B cell (primary cell): ENCODE measurements at regions not wholly inside any gene's neighbourhood (a gene's known extent, or its start where the extent isn't known, plus 50 kb on each side); places are given as distances from the start of the nearest gene placed in this dataset.

Source experiments
- ATAC-seq: fragments of 200-7000 bp; cut with Tn5 transposase; one replicate; pipeline ENCODE4 v1.10.0; 2021; ENCODE audit warnings: low read depth, mild to moderate bottlenecking, moderate number of reproducible peaks, moderate library complexity
- CTCF ChIA-PET: fragments of 350-600 bp; sonication (Branson Sonifier 250); formaldehyde crosslinking; loops from one replicate; lab custom pipeline; 2021; ENCODE audit warnings: antibody characterized with exemption, inconsistent platforms; lab: Charles Lee
- POLR2A ChIA-PET: fragments of 350-600 bp; sonication (Branson Sonifier 250); formaldehyde crosslinking; loops from one replicate; lab custom pipeline; 2021; ENCODE audit warnings: antibody characterized with exemption; lab: Charles Lee
- DNase-seq: peaks from one replicate; pipeline ENCODE4 v3.0.0; 2013
- H2AFZ ChIP-seq: 2 replicates; pipeline ENCODE4 v1.6.1; 2012; ENCODE audit warnings: mild to moderate bottlenecking, low read depth, low read length; ENCODE audit not compliant: insufficient read depth, poor library complexity, severe bottlenecking
- H3K27ac ChIP-seq, 2 donors: 1 replicate in 1 of 2; 2 replicates in 1 of 2; pipeline ENCODE4 v1.5.1; 2012 to 2013; ENCODE audit warnings: low read length in 2 of 2, mild to moderate bottlenecking in 2 of 2, moderate library complexity in 1 of 2
- H3K27me3 ChIP-seq, 4 experiments: fragments of 200-600 bp in 1 of 4; sonication (generic) in 1 of 4; replicated peaks in 1 of 4; 1 replicate in 2 of 4; 2 replicates in 2 of 4; pipeline versions ENCODE4 v1.6.1 to v1.7.0; 2013 to 2016; ENCODE audit warnings: low read length in 3 of 4, mild to moderate bottlenecking in 2 of 4, mixed read lengths in 1 of 4, moderate library complexity in 1 of 4; ENCODE audit not compliant: insufficient read depth in 4 of 4, control insufficient read depth in 3 of 4; ENCODE audit errors: control extremely low read depth in 1 of 4
- H3K36me3 ChIP-seq, 2 experiments: replicated peaks in 1 of 2; 1 replicate in 1 of 2; 2 replicates in 1 of 2; pipeline versions ENCODE4 v1.6.1 to v1.7.1; 2013; ENCODE audit warnings: low read length in 1 of 2; ENCODE audit not compliant: insufficient read depth in 2 of 2, control insufficient read depth in 1 of 2; ENCODE audit errors: control extremely low read depth in 1 of 2, extremely low read depth in 1 of 2
- H3K4me1 ChIP-seq, 2 donors: fragments of 200-600 bp in 1 of 2; sonication (generic) in 1 of 2; 1 replicate in 1 of 2; 2 replicates in 1 of 2; pipeline versions ENCODE4 v1.5.1 to v1.6.1; 2013 to 2017; ENCODE audit warnings: low read length in 2 of 2; ENCODE audit not compliant: control insufficient read depth in 2 of 2, insufficient read depth in 2 of 2
- H3K4me2 ChIP-seq: replicated peaks from 2 replicates; pipeline ENCODE3; 2012; ENCODE audit warnings: mild to moderate bottlenecking, low read depth, low read length; ENCODE audit not compliant: poor library complexity, severe bottlenecking
- H3K4me3 ChIP-seq, 5 experiments: fragments of 200-600 bp in 1 of 5; sonication (generic) in 1 of 5; 1 replicate in 3 of 5; 2 replicates in 2 of 5; pipeline versions ENCODE4 v1.5.1 to v1.7.0; 2011 to 2016; ENCODE audit warnings: low read length in 4 of 5, mild to moderate bottlenecking in 4 of 5, low read depth in 2 of 5, control low read depth in 1 of 5, moderate library complexity in 1 of 5; ENCODE audit not compliant: insufficient read depth in 1 of 5; ENCODE audit errors: control extremely low read depth in 1 of 5, extremely low read depth in 1 of 5
- H3K79me2 ChIP-seq: fragments of 200-600 bp; sonication (generic); one replicate; pipeline ENCODE4 v1.6.0; 2016; ENCODE audit warnings: low read length; ENCODE audit not compliant: control insufficient read depth, insufficient read depth
- H3K9ac ChIP-seq: fragments of 200-600 bp; sonication (generic); 2 replicates; pipeline ENCODE4 v1.6.1; 2017; ENCODE audit warnings: mild to moderate bottlenecking, low read length, moderate library complexity
- H3K9me3 ChIP-seq, 3 donors: one replicate each; pipeline versions ENCODE4 v1.6.1 to v1.7.1; 2013; ENCODE audit warnings: low read length in 2 of 3; ENCODE audit not compliant: control insufficient read depth in 2 of 3, insufficient read depth in 1 of 3; ENCODE audit errors: control extremely low read depth in 1 of 3
- H4K20me1 ChIP-seq: 2 replicates; pipeline ENCODE4 v1.6.0; 2012; ENCODE audit warnings: mild to moderate bottlenecking, low read length; ENCODE audit not compliant: insufficient read depth, control insufficient read depth, poor library complexity, severe bottlenecking
- H3K27ac Mint-ChIP-seq: one replicate; pipeline ENCODE4 v1.8.0; 2021; ENCODE audit warnings: mixed read lengths
- H3K27me3 Mint-ChIP-seq: one replicate; pipeline ENCODE4 v1.8.0; 2021; ENCODE audit warnings: mixed read lengths
- H3K4me1 Mint-ChIP-seq: one replicate; pipeline ENCODE4 v1.8.0; 2021; ENCODE audit warnings: mixed read lengths
- H3K4me3 Mint-ChIP-seq: one replicate; pipeline ENCODE4 v1.8.0; 2021; ENCODE audit warnings: mixed read lengths
- H3K9me3 Mint-ChIP-seq: one replicate; pipeline ENCODE4 v1.8.0; 2022; ENCODE audit warnings: mixed read lengths; ENCODE audit not compliant: insufficient read depth
- CTCF ChIP-seq: fragments of 200-600 bp; IDR thresholded peaks from one replicate; pipeline ENCODE4 v1.8.0; 2022; ENCODE audit warnings: antibody characterized with exemption, mild to moderate bottlenecking
- EZH2 ChIP-seq: IDR thresholded peaks from 2 replicates; pipeline ENCODE4 v1.6.1; 2012; ENCODE audit warnings: borderline replicate concordance, low read depth, mild to moderate bottlenecking, moderate library complexity, low read length; ENCODE audit not compliant: insufficient read depth, poor library complexity, severe bottlenecking
- WGBS: methylation state at CpG from one replicate; pipeline ENCODE4 v1.1.5; 2013; ENCODE audit warnings: missing lambda C conversion rate; ENCODE audit not compliant: insufficient coverage; 5-methylcytosine and 5-hydroxymethylcytosine counted together
- intact Hi-C: fragments of 100-400 bp; cut with micrococcal nuclease; formaldehyde crosslinking; loops from one replicate; pipeline ENCODE4 v1.10.0; 2022

DNA sequence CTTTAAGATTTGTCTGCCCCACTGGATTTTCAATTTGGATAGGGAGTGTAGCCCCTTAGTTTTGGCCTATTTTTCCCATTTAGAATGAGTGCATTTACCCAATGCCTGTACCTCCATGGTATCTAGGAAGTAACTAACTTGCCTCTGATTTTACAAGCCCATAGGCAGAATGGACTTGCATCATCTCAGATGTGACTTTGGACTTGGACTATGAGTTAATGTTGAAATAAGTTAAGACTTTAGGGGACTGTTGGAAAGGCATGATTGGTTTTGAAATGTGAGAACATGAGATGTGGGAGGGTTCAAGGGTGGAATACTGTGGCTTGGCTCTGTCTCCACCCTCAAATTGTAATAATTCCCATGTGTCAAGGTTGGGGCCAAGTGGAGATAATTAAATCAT lies 2480.2 kb downstream of the PCDH7 start:
- TF ChIP-seq EZH2 (no peak), CTCF (no peak)
- Histone ChIP-seq H4K20me1 (no peaks in the 10 kb centered on the region), H2AFZ (no peak overlapping the region), H3K27me3 (no peaks in the 10 kb centered on the region), H3K9ac (no peak overlapping the region), H3K4me1 (no peaks in the 10 kb centered on the region), H3K9me3 (no peaks in the 10 kb centered on the region), H3K4me2 (no peak overlapping the region), H3K79me2 (no peaks in the 10 kb centered on the region), H3K36me3 (no peaks in the 10 kb centered on the region), H3K27ac (no peak overlapping the region), H3K4me3 (no peak overlapping the region)
- DNase-seq = no peak
- H3K27ac Mint-ChIP-seq = no peak overlapping the region
- peaks cover 5% of the 10 kb centered on the region for H3K9me3 Mint-ChIP-seq
- no peak for ATAC-seq
- ChIA-PET CTCF (no interaction called here), POLR2A (no interaction called here)
- no peaks in the 10 kb centered on the region for H3K4me1 Mint-ChIP-seq
- intact Hi-C loops = no loop called here
- H3K4me3 Mint-ChIP-seq = no peak overlapping the region
- H3K27me3 Mint-ChIP-seq = no peaks in the 10 kb centered on the region

- no peaks in the 10 kb centered on the region for H4K20me1 ChIP-seq
- H3K36me3 ChIP-seq = no peaks in the 10 kb centered on the region
- H3K79me2 ChIP-seq = no peaks in the 10 kb centered on the region
- no peak overlapping the region for H3K4me3 Mint-ChIP-seq
- no peak overlapping the region for H3K27ac ChIP-seq
- CTCF ChIA-PET = no interaction called here
- H3K4me1 Mint-ChIP-seq = no peaks in the 10 kb centered on the region
- intact Hi-C loops = no loop called here
- no peaks in the 10 kb centered on the region for H3K27me3 ChIP-seq
- ATAC-seq = no peak
- DNase-seq = no peak
- H3K9ac ChIP-seq = no peak overlapping the region
- no peaks in the 10 kb centered on the region for H3K4me1 ChIP-seq
- POLR2A ChIA-PET = no interaction called here
- no peak overlapping the region for H2AFZ ChIP-seq
- H3K4me2 ChIP-seq = no peak overlapping the region
- no peak overlapping the region for H3K27ac Mint-ChIP-seq
- WGBS = 85% methylated on average over 2 of the region's 5 CpGs
- H3K9me3 ChIP-seq = no peaks in the 10 kb centered on the region
- H3K4me3 ChIP-seq = no peak overlapping the region
- TF ChIP-seq CTCF = no peak
- no peak for TF ChIP-seq EZH2
- H3K27me3 Mint-ChIP-seq = no peaks in the 10 kb centered on the region
- H3K9me3 Mint-ChIP-seq = peaks cover 3% of the 10 kb centered on the region
Measured at GRCh38 chr4:33218238-33218637, 2498.1 kb downstream of the PCDH7 start.
